GM19099 (cell line): ENCODE measurements at regions not wholly inside any gene's neighbourhood (a gene's known extent, or its start where the extent isn't known, plus 50 kb on each side); places are given as distances from the start of the nearest gene placed in this dataset.
A peak's percentile ranks its signal among the peaks of the same experiment; 100 is the strongest.

Experiments used
- POLR2A ChIP-seq: IDR thresholded peaks from 3 replicates; pipeline ENCODE4 v1.6.1; 2011; ENCODE audit warnings: low read depth; ENCODE audit not compliant: insufficient read length; ENCODE audit errors: extremely low read depth

DNA sequence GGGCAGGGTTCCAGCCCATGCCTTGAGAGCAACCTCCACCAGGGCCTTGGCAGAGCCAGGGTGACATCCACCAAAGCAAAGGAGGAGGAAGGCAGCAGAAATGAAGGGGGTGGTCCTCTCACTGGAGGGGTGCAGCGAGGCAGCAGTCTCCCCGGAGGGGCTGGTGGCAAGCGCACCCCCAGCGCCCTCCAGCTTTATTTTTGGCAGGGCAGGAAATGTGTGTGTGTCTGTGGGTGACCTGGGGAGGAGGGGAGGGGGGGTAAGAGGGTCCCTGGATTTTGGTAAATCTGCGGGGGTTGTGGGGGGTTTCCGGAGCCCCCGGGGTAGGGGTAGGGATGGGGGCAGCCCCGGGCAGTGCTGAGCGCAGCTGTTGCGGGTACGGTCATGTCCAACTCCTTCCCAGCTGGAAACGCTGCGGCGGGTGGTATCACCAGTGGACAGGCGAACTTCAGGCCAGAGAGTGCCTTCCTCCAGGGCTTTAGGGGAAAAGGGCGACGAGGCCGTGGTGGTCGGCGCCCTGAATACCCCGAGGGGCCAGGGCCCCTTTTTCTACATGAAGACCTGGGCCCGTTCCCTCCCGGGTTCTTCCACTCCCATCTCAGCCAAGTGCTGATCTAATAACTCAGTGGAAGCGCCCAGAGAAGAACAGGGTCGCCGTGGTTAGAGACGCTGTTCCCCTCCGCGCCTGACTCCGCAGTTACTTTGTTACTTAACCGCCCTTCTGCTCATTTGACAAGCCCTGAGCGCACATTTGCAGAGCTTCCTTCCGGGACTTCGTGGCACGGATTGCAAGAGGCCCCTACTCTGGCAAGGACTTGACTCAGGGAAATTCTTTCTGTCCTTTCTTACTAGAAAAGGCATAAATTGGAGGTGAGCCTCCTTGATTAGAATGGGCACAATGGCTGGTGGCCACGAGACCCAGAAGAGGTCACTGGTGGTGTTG lies 55.2 kb downstream of the FOS start:
- TF ChIP-seq POLR2A, result peak; percentile 20

GRCh38 chr14:75334549-75335051 lies 56.0 kb downstream of the FOS start:
- TF ChIP-seq POLR2A, result no peak

DNA sequence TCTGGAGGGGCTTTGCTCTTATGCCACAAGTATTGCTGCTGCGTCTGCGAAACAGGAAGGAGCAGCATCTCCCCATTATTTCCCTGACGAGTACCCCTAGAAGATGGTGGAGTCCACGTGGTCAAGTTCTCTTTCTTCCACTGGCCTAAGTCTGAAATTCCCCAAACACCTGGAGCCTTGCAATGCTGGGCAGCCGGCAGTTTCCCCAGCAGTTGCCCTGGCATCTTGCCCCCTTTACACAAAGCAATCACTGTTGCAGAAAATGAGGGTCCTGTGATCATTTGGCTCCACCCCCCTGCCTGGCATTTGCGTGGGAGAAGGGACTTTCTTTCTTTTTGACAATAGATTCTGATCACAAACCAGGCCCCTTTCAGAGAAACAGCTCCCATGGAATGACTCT lies 56.9 kb downstream of the FOS start:
- TF ChIP-seq POLR2A, result no peak

- TF ChIP-seq POLR2A, result no peak
These were observed 59.8 kb downstream of the FOS start for GRCh38 chr14:75338398-75338797.

DNA sequence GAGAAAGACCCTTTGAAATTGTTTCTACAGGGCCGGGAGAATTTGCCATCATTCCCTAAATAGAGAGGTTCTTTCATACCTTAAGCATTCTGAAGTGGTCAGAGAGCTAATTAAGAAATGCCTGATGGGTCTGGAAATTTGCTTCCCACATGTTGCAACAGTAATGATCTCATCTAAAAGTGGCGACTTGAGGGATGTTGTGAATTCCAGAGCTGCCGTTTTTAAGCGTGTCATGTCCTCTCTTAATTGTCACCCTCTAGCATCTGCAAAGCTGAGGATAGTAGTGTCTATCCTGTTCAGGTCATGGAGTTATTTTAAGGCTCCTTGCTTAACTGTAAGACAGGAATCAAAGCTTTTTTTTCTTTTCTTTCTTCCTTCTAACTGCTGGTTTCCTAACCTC lies 60.4 kb downstream of the FOS start:
- TF ChIP-seq POLR2A, result no peak

GRCh38 chr14:75340921-75341320 lies 62.3 kb downstream of the FOS start:
- TF ChIP-seq POLR2A, result no peak

DNA sequence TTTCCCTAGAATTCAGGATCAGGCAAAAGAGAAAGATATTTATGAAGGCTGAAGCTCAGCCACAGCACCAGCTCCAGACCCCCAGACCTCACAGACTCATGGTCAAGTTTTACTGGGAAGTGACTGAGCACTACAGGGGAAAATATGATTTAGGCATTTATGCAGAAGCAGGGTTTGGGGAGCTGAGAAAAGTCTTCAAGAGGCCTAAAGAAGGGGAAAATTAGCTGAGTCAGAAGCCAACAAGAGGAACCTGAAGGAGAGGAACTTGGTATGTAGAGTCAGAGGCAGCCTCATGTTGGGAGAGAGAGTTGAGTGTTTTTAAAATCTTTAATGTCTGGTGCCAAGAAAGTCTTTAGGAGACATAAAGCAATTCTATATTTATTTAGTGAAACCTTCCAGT lies 63.0 kb downstream of the FOS start:
- no peak for TF ChIP-seq POLR2A

- TF ChIP-seq POLR2A, result no peak
These were observed 64.4 kb downstream of the FOS start for GRCh38 chr14:75342762-75343599.

GRCh38 chr14:75343911-75344310 lies 65.3 kb downstream of the FOS start:
- TF ChIP-seq POLR2A, result no peak

- no peak for TF ChIP-seq POLR2A
These were observed 65.8 kb downstream of the FOS start for GRCh38 chr14:75344411-75344810.

DNA sequence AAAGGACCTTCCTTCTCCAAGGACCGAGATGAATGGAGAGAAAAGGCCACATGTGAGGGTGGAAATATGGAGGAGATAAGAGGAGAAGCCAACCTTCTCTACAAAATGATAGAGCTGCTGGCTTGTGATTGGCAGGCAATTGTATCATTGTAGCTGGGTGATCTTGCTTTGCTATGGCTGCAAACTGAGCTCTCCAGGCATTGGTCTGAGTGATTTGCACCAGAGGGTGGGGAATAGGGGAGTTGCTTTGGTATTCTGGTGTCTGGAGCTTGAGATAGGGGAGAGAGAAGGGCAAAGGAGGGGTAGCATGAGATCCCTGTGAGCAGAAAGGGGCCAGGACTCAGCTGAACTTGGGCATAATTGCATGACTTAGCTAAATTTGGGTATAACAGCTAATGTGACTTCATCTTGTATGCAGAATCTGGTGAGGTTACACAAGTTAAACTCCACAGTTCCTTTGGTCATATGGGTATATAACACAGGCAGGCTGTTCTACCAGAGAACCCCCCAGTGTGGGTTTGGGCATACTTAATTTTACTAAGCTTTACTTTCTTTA lies 72.0 kb downstream of the FOS start:
- no peak for TF ChIP-seq POLR2A

- TF ChIP-seq POLR2A, result no peak
These were observed 68.7 kb upstream of the JDP2 start for GRCh38 chr14:75359098-75359497.

DNA sequence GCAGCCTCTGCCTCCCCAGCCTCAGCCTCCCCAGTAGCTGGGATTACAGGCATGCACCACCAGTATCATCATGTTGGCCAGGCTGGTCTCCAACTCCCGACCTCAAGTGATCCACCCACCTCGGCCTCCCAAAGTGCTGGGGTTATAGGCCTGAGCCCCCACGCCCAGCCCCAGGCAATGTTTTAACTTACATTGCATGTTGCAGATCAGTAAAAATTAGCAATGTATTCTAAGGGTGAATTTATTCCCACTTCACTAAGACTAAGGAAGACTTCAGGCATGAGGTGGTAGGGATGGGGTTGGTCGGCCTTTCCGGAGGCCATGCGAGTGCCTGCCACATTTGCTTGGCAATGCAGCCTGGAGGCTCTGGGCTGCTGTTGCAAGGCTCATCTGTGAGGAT lies 66.8 kb upstream of the JDP2 start:
- no peak for TF ChIP-seq POLR2A

GRCh38 chr14:75361751-75362433 lies 65.9 kb upstream of the JDP2 start:
- TF ChIP-seq POLR2A, result no peak

- TF ChIP-seq POLR2A, result no peak
These were observed 64.7 kb upstream of the JDP2 start for GRCh38 chr14:75363130-75363529.

DNA sequence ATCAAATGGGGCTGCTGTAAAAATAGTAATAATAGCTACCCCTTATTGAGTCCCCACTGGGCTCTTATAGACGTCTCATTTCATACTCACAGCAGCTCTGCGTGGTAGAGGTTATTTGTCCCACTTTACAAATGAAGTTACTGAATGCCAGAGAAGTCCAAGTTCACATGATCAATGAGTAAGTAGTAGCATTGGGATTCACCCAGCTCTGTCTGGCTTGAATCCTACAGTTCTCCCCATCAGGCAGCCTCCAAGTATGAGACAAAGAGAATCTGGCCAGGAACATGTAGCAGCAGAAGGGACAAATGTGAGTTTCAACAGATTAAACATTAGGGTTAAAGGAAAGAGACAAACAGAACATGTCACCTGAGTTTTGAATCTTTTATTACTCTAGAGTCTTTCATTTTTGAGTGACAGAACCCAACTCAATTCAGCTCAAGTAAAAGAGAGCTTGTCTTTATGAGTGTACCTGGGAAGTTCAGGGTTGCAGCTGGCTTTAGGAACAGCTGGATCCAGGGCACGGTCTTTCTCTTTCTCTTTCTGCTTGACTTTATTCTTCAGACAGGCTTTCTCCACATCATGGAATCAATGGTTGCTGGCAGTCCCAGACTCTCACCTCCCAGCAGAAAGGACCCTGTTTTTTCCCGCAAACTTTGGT lies 64.1 kb upstream of the JDP2 start:
- TF ChIP-seq POLR2A, result no peak
